Left ventricle myocardium superior (tissue), 1 donor: ENCODE measurements at regions not wholly inside any gene's neighbourhood (a gene's known extent, or its start where the extent isn't known, plus 50 kb on each side); places are given as distances from the start of the nearest gene placed in this dataset.
"Not testable (repeated sequence)": the region's sequence is repeated elsewhere in the genome, so short reads cannot be mapped to it uniquely, and the experiment has no call there.

Experiments
- ATAC-seq: fragments of 200-7000 bp; cut with Tn5 transposase; one replicate; pipeline ENCODE4 v1.9.1; 2020; ENCODE audit warnings: mild to moderate bottlenecking, moderate library complexity
- DNase-seq: peaks from one replicate; pipeline ENCODE4 v3.0.0-alpha.2; 2020
- intact Hi-C: fragments of 100-400 bp; cut with micrococcal nuclease; formaldehyde crosslinking; loops from one replicate; pipeline ENCODE4 v1.11.0; 2022
- donor health status: DM: no; HTN: yes; CAD: no; lungs with severe emphysema.

DNA sequence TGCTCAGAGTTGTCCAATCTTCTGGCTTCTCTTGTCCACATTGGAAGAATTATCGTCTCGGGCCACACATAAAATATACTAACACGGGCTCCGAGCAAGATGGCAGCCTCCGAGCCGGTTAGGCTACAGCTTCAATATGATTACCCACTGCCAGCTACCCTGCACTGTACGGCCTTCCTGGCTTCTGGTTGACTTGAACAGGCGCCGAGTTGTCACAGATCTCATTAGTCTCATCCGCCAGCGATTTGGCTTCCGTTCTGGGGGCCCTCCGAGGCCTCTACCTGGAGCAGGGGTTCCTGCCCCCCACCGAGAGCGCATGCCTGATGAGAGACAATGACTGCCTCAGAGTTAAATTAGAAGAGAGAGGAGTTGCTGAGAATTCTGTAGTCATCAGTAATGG is 101.2 kb upstream of the NUDT6 start:
- ATAC-seq (no peak), DNase-seq (no peak)
- intact Hi-C loops = no loop called here

DNA sequence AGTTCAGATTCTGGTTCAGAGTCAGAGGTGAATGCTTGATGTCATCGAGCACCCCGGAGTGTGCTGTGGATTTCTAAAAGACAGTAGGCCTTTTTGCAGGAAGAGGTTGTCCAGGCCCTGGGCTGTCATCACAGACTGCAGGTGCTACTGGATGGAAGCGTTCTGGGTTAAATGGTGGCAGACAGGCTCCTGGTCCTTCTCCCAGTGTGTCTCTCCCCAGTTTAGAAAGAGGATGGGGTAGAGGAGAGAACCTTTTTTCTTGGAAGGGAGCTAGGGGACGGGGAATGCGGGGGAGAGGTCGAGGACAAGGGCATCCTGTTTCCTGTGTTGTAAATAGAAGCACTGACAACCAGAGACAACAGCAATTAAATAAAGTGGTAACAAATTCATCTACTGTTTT is 102.3 kb upstream of the NUDT6 start:
- ATAC-seq = peak; percentile 43
- no peak for DNase-seq
- intact Hi-C loops = no loop called here

DNA sequence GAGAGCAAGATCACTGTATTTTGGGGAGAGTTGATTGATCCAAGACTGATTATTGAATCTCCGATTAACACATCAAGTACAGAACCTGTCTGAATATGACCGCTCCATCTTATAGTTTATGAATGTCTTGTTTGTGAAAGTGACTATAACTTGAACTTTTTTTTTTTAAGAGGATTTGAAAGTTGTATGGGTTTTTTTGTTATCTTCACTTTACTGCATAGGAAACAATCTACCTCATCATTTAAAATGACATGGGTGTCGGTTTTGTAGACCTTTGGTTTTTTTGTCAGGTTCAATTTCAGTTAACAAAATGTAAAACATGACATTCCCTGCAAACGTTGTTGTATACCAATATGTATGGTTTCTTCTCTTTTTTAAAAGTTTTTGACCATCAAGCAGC is 103.0 kb upstream of the NUDT6 start:
- no peak for ATAC-seq
- DNase-seq = no peak
- intact Hi-C loops = no loop called here

DNA sequence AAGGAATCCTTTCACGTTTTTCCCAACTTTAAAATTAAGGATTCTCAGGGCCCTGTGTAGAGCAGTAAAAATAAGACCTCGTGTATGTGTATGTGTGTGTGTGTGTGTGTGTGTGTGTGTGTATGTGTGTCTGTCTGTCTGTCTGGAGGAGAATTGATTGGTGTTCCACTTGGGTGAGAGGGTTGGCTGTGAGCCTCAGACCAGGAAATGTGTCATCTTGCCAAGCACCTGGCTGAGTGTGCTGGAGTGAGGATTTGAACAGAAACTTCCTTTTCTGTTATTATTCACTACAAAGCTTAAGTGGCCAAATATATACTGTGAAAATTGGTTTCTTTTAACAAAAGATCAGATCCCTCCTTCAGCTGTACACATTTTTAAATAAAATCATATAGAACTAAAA is 103.6 kb upstream of the NUDT6 start:
- ATAC-seq, intact Hi-C loops, DNase-seq: not testable (repeated sequence)

DNA sequence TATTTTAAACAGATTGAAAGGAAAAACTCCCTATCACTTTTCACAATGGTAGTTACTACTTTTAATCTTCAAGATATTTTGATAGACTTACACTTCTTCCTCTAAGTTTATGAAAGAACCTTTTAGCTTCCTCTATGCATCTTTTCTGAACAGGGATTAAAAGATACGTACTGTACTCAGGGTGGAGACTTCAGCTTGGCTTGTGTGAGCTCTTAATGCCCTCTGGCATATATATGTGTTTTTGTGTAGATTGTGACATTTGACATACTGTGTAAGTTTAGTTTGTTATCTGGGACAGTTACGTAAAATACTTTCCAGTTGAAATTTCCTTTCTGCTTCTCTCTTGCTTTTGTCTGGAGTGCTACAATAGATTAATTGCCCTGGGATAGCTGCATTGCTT is 109.3 kb upstream of the NUDT6 start:
- intact Hi-C loops = no loop called here
- DNase-seq (no peak), ATAC-seq (no peak)

DNA sequence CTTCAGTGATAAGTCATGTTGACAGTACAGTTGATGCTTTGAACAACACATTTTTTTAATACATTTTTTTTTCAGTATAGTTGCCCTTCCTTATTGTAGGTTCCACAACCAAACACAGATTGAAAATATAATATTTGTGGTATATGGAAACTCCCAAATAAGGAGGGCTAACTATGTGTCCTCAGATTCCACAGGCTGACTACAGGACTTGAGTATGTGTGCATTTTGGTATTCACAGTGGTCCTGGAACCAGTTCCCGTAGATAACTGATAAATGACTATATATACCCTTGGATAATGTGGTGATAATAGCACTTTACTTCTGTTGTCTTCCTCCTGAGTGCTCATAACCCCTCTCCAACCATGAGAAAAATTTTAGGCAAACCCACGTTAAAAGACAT is 111.6 kb upstream of the NUDT6 start:
- ATAC-seq = no peak
- intact Hi-C loops = no loop called here
- no peak for DNase-seq

DNA sequence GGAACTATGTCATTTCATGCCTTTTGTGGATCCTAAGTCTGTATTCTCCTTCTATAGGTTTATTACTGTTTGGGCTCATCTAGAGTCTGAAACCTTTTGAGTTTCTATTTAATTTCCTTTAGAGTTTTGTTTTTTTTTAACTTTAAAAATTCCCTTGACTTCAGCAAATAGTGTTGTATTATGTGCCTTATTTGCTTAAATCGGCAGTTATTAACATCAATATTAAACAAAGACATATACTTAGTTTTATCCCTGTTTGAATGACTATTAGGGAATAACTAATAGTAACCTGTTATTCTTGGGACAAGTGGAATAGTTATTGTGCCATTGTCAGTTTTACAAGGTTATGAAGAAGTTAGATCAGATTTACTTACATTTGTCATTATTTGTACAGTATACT is 112.8 kb upstream of the NUDT6 start:
- intact Hi-C loops = no loop called here
- no peak for DNase-seq
- ATAC-seq = no peak

DNA sequence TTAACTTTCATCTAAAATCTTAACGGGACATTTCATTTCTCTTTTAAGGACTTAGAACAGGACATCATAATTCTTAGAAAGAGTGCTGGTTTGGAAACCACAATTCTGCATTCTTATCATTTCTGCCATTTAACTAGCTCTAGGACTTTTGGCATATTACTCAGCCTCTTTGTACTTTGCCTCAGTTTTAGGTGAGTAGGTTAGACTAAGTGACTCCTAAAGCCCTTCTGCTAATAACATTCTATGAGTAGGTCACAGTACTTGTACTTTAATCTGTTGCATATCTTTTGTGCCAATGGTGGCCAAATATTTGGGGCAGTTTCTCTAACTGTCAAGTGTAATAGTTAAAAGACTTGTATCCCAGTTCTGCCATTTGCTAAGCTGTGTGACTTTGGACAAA is 115.4 kb upstream of the NUDT6 start:
- no peak for DNase-seq
- no peak for ATAC-seq
- intact Hi-C loops = no loop called here

DNA sequence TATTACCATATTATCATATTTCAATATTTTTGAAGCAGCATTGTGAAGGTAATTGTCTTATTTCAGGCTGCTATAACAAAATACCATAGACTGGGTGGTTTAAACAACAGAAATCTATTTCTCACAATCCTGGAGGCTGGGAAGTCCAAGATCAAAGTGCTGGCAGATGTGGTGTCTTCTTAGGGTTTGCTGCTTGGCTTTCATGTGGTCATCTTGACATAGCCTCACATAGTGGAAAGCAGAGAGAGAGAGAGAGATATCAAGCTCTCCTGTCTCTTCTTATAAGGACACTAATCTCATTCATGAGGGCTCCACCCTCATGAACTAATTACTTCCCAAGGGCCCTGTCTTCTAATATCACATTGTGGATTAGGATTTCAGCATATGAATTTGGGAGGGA is 119.7 kb upstream of the NUDT6 start:
- no peak for ATAC-seq
- intact Hi-C loops = no loop called here
- no peak for DNase-seq

DNA sequence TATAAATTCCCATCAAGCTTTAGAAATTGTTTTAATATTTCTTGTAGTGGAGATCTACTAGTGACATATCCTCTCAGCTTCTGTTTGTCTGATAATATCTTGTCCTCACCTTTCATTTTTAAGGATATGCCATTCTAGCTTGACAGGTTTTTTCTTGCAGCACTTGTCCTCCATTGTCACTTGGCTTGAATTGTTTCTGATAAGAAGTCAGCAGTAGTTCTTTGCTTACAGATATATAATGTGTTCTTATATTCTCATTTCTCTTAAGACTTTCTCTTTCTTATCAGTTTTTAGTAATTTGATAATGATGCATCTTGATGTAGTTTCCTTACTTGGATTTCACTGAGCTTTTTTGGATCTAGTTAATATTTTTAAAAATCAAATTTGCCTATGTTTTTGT is 120.6 kb upstream of the NUDT6 start:
- ATAC-seq = no peak
- intact Hi-C loops = no loop called here

DNA sequence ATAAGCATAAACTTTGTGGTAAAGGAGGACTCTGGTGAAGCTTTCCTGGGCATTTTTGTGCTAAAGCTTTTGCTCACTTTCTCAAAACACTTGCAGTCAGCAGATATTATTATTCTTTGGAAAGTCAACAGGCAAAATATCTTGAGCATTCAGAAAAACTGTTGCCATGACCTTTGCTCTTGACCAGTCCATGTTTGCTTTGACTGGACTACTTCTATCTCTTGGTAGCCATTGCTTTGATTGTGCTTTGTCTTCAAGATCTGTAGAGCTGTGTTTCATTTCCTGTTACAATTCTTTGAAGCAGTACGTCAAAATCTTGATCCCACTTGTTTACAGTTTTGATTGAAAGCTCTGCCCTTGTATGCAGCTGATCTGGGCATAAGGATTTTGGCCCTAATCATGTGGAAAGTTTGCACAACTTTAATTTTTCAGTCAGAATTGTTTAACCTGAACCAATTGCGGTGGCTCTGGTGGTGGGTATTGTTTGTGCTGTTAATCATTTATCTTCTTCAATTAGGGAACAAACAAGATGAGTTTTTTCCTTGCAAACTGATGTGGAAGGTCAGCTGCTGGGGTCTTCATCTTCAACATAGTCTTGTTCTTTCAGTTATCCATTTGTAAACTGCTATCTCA is 121.5 kb upstream of the NUDT6 start:
- no peak for ATAC-seq
- DNase-seq = no peak
- intact Hi-C loops = no loop called here

More for the DNA sequence above, 120.6 kb upstream of the NUDT6 start:
- DNase-seq = no peak

DNA sequence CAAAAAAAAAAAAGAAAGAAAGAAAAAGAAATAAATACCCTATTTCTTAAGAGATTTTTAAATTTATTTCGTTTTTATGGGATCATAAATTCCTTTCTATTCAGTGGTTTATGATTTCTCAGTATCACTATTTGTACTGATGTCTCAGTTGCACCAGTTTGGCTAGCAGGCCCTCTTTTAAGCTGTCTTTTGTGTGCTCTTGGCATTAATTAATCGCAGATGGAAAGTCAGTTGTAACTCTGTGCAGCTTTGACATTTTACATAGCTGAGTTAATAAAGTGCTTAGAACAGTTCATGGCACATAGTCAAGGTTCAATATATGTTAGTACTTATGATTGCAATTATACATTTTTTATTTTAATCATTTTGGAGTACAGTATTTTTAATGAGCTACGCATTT is 123.7 kb upstream of the NUDT6 start:
- DNase-seq = no peak
- ATAC-seq = no peak
- intact Hi-C loops = no loop called here

DNA sequence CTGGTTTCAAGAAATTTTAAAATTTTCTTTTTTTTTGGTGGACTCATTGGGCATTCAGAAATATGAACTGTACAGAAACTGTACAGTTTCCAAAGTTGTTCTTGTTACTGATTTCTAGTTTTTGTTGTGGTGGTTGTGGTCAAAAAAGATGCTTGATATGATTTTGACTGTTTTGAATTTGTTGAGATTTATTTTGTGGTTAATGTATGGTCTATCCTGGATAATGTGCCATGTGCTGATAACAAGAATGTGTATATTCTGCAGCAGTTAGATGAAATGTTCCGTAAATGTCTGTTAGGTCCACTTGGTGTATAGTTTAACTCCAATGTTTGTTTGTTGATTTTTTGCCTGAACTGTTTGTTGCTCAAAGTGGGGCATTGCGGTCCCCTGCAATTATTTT is 127.6 kb upstream of the NUDT6 start:
- intact Hi-C loops = no loop called here
- ATAC-seq (no peak), DNase-seq (no peak)

DNA sequence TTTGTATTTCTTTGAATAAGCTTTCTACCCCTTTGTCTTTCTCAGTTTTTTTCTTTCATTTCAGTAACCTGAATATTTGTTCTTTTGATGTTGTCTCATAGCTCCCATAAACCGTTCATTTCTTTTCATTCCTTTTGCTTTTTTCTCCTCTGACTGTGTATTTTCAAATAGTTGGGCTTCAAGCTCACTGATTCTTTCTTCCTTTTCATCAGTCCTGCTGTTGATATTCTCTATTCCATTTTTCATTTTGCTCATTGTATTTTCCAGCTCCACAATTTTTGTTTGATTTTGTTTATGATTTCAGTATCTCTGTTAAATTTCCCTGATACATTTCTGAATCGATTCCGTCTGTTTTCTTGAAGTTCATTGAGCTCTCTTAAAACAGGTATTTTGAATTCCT is 129.6 kb upstream of the NUDT6 start:
- no peak for DNase-seq
- ATAC-seq = no peak
- intact Hi-C loops = no loop called here

DNA sequence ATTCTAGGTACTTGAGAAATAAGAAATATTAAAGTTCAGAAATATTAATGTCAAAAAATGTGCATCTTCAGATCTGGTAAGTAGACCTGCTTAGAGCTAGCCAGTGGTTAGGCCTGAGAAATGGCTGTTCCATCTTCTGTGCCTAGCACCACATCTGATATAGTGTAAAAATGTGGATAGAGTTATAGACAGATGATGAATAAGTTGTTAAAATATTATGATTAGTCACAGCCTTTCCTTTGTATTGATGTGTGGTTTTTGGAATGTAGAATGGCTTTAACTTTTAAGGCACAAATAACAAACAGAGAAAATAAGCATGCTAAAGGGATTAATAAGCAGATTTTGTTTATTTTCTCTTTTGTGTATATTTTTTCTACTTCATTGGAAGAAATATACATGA is 133.5 kb upstream of the NUDT6 start:
- ATAC-seq (no peak), DNase-seq (no peak)
- intact Hi-C loops = no loop called here

DNA sequence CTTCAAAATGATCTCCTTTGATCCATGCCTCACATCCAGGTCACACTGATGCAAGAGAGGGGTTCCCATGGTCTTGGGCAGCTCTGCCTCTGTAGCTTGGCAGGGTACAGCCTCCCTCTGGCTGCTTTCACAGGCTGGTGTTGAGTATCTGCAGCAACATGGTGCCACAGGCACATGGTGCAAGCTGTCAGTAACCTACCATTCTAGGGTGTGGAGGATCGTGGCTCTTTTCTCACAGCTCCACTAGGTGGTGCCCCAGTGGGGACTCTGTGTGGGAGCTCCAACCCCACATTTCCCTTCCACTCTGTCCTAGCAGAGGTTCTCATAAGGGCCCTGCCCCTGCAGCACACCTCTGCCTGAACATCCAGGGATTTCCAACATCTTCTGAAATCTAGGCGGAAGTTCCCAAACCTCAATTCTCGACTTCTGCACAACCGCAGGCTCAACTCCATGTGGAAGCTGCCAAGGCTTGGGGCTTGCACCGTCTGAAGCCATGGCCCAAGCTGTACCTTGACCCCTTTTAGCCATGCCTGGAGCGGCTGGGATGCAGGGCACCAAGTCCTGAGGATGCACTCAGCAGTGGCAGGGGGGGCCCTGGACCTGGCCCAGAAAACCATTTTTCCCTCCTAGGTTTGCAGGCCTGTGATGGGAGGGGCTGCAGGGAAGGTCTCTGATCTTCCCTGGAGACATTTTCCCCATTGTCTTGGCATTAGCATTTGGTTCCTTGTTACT is 137.8 kb upstream of the NUDT6 start:
- DNase-seq (no peak), ATAC-seq (no peak)
- intact Hi-C loops = no loop called here

DNA sequence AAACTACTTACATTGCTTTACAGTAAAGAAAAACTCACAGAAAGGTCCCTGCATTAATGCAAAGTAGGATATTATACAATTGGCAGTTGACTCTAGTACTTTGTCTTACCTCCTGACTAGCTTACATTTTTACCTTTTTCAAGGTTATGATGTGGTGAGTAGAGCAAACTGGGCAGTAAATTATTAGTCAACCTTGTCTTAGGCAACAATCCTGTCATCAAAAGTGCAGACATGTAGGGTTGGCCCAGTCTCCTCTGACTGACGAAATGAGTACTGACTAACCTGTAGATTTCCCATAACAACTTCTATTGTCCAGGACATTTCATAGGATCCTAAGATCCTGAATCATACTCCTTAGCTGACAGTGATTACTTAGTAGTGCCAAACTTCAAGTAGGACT is 142.0 kb upstream of the NUDT6 start:
- DNase-seq (no peak), ATAC-seq (no peak)
- intact Hi-C loops = no loop called here

DNA sequence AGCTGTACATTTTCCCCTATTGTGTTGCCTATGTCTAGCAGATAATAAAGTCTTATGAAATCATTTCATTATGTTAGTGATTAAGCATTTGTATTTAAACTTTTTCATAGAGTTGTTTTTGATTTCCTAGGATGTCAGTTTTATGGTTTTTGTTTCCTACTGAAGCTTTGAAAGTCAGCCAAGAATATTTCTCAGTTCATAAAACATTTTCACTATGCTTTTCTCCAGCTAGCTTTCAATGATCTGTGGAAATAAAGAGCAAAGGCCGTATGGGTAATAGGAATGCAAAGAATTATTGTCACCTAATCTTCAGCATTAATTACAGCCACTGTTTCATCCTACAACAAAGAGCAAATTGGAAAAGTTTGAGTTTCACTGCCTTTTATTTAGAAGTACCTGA is 145.7 kb upstream of the NUDT6 start:
- intact Hi-C loops = no loop called here
- no peak for DNase-seq

DNA sequence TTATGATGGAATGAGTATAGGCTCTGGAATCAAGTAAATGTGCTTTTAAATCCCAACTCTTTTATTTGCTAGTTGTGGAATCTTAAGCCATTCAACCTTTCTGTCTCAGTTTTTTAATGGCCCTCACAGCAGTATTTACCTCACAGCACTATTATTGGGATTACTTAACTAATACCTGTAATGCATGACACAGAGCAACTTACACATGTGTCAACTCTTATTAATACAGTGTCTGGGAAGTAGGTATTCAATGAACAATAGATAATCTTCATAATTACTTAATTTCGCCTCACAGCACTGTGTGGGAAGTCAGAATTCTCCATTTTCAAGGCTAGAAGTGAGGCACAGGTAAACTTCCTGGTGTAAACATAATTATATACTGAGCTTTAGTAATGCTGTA is 149.7 kb upstream of the NUDT6 start:
- no peak for ATAC-seq
- intact Hi-C loops = no loop called here
- DNase-seq = no peak

More for the DNA sequence above, 145.7 kb upstream of the NUDT6 start:
- ATAC-seq = no peak

DNA sequence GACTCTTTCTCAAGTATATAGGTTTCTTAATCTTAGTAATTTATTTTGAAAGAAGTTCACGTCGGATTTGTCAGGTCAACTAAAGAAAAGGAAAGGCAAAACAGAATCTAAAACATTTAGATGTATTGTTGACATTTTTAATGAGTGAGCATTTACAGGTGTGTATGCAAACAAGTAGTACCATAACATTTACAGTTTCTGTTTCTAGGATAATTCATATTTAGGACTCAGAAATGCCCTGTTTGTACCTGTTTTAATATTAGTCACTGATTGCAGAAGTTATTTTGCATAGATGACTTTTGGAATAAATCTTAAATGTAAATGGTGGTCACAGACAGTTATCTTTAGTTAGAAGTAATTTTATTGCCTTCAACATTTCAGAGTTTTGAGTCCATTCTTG is 151.3 kb upstream of the NUDT6 start:
- intact Hi-C loops = no loop called here
- ATAC-seq (no peak), DNase-seq (no peak)

DNA sequence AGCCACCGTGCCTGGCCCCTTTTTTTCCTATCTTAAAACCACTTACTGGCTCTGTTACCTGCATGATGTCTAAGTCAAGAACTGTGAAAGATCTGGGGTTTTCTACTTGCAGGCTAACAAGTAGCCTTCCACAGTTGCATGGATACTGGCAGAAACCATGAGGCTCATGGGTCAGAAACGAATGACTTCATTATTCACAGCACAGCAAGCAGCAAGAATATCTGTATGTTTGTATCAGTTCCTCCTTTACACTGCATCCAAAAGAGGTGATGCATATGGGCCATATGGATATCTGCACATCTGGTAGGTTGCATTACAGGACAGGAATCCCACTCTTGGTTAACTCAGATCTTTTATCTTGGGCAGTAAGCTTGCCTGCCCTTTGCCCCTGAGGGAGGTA is 154.9 kb upstream of the NUDT6 start:
- no peak for DNase-seq
- ATAC-seq = no peak
- intact Hi-C loops = no loop called here
